HL-60 (cell line): ENCODE measurements at regions not wholly inside any gene's neighbourhood (a gene's known extent, or its start where the extent isn't known, plus 50 kb on each side); places are given as distances from the start of the nearest gene placed in this dataset.
A peak's percentile ranks its signal among the peaks of the same experiment; 100 is the strongest.
"Not testable (repeated sequence)": the region's sequence is repeated elsewhere in the genome, so short reads cannot be mapped to it uniquely, and the experiment has no call there.

Source experiments
- DNase-seq, 2 experiments: peaks; one replicate each; pipeline ENCODE4 v3.0.0-alpha.2; 2010 to 2020; ENCODE audit warnings: low read depth in 1 of 2, low spot score in 1 of 2
- H3K27ac ChIP-seq: fragments of 250-450 bp; sonication (Bioruptor Pico); replicated peaks from 2 replicates; pipeline ENCODE4 v1.5.1; 2020; ENCODE audit warnings: mild to moderate bottlenecking, moderate library complexity
- H3K27me3 ChIP-seq: fragments of 250-450 bp; sonication (Bioruptor Pico); 2 replicates; pipeline ENCODE4 v1.5.1; 2021; ENCODE audit warnings: mild to moderate bottlenecking, moderate library complexity; ENCODE audit not compliant: insufficient read depth, poor library complexity, severe bottlenecking
- H3K4me3 ChIP-seq: replicated peaks from 2 replicates; pipeline ENCODE4 v1.5.1; 2011; ENCODE audit warnings: mild to moderate bottlenecking, control low read depth, low read length; ENCODE audit not compliant: insufficient read depth
- GABPA ChIP-seq: IDR thresholded peaks from 2 replicates; pipeline ENCODE4 v1.6.1; 2012; ENCODE audit warnings: low read depth
- POLR2AphosphoS5 ChIP-seq: IDR thresholded peaks from 2 replicates; pipeline ENCODE4 v1.6.1; 2012; ENCODE audit warnings: low read depth
- REST ChIP-seq: IDR thresholded peaks from 2 replicates; pipeline ENCODE4 v1.6.1; 2012; ENCODE audit warnings: low read depth; ENCODE audit not compliant: insufficient replicate concordance
- SPI1 ChIP-seq: IDR thresholded peaks from 2 replicates; pipeline ENCODE4 v1.6.1; 2012; ENCODE audit warnings: low read depth, mild to moderate bottlenecking, borderline replicate concordance
- TF ChIP-seq, protein P1 (sequence below): IDR thresholded peaks from one replicate; pipeline ENCODE4 v1.5.1; 2011; ENCODE audit warnings: low read length, control low read depth, inconsistent platforms; ENCODE audit not compliant: insufficient read depth

DNA sequence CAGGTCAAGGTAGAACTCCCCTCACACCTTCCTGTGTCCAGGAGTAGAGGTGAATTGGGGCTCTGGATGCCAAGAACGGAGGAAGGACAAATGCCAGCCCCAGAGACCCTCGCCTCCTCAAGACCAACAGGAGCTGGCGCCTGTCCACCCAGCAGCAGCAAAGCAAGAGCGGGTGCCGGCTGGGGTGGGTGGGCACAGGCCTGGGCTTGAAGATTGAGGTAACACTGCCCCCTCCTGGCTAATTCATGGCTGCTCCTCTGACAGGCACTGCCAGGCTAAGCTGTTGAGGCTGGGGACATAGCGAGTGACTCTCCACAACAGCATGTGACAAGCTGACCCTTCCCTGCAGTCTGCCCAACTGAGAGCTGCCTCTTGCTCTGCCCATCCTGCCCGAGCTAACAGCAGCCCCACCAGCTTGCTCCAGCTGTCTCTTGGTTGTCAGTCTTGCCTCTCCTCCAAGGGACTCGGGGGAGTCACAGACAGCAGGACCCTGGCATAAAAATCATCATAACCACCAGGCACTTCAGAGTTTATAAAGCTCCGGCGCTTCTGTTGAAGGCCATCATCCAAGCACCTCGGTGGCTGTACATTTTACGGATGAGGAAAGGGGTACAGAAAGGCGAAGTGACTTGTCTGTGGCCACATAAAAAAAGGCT lies 202.3 kb downstream of the TBC1D2B start:
- H3K27me3 ChIP-seq, H3K27ac ChIP-seq, H3K4me3 ChIP-seq: not testable (repeated sequence)
- peak; percentile 20 to 45 for DNase-seq
- TF ChIP-seq, protein P1, sequence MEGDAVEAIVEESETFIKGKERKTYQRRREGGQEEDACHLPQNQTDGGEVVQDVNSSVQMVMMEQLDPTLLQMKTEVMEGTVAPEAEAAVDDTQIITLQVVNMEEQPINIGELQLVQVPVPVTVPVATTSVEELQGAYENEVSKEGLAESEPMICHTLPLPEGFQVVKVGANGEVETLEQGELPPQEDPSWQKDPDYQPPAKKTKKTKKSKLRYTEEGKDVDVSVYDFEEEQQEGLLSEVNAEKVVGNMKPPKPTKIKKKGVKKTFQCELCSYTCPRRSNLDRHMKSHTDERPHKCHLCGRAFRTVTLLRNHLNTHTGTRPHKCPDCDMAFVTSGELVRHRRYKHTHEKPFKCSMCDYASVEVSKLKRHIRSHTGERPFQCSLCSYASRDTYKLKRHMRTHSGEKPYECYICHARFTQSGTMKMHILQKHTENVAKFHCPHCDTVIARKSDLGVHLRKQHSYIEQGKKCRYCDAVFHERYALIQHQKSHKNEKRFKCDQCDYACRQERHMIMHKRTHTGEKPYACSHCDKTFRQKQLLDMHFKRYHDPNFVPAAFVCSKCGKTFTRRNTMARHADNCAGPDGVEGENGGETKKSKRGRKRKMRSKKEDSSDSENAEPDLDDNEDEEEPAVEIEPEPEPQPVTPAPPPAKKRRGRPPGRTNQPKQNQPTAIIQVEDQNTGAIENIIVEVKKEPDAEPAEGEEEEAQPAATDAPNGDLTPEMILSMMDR: peak; percentile 57

DNA sequence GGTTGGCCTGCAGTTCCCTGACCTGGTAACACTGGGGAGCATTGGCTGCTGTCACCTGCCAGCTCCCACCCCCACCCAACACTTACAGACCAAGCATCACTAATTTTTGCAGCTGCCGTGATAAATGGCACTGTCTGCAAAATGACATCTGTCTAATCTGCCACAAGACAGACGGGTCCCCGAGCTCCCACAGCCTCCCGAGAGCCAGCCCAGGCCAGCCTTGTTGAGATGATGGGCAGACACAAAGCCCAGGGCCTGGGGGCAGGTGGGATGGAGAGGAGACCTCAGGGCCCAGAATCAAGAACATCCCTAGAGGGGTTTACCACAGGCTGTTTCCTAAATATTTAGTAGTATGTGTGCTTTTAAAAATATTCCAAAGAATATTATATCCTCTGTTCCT lies 203.4 kb downstream of the TBC1D2B start:
- no peak overlapping the region for H3K27ac ChIP-seq
- no peak for DNase-seq

DNA sequence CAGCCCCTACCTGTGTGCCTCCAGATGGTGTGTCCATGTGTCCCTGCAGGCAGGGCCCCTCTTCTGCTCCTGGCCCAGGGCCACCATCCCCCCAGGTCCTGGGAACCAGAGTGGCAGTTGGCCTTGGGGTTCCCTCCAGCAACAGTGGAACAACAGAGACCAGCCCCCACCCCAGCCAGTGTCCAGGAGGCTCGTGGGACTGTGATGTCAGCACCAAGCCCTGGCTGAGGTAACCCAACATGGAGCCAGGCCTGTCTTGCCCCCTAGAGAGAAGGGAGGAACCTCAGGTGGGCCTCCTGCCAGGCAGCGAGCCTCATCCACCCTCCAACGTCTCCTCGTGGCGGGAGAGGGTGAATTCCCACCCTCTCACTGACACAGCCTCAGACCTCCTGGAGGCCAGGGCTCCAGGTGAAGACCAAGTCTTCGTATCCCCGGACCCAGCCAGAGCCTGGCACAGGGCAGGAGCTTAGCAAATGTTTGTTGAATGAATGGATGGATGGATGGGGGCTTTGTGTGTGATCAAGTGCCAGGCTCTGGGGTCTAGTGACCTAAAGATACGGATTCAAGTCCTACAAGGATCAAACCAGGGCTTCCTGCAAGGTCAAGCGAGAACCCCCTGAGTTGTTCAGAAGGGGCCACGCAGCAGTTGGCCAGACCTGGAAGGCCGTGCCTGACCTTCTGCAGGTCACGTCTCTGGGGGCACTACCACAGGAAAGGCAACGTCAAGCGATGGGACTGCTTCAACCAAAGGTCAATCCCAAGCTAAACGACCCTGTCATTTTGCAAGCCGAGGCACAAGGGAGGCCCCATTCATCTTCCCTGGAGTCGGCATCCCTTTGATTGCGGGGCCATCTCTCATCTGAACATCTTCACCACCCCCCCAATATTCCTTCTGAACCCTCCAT lies 204.7 kb downstream of the TBC1D2B start:
- H3K4me3 ChIP-seq, H3K27me3 ChIP-seq, H3K27ac ChIP-seq, DNase-seq: not testable (repeated sequence)

More for the DNA sequence above, 203.4 kb downstream of the TBC1D2B start:
- Histone ChIP-seq H3K27me3 (no peaks in the 10 kb centered on the region), H3K4me3 (no peak overlapping the region)
- TF ChIP-seq SPI1 (no peak), REST (no peak), POLR2AphosphoS5 (no peak), GABPA (no peak)
- TF ChIP-seq, protein P1: no peak

- Histone ChIP-seq H3K4me3 (no peak overlapping the region), H3K27me3 (no peaks in the 10 kb centered on the region), H3K27ac (no peak overlapping the region)
- DNase-seq: no peak
- TF ChIP-seq GABPA (no peak), POLR2AphosphoS5 (no peak), REST (no peak), SPI1 (no peak)
- TF ChIP-seq, protein P1: no peak
Observed at GRCh38 chr15:77871852-77872371, 205.6 kb downstream of the TBC1D2B start.
